Transverse colon (tissue), 4 donors: ENCODE measurements at regions not wholly inside any gene's neighbourhood (a gene's known extent, or its start where the extent isn't known, plus 50 kb on each side); places are given as distances from the start of the nearest gene placed in this dataset.

ENCODE experiments used
- CTCF ChIP-seq, 5 experiments: fragments of 200-600 bp in 3 of 5; fragments of 450-650 bp in 2 of 5; sonication (generic) in 3 of 5; IDR thresholded peaks; 1 replicate in 2 of 5; 2 replicates in 3 of 5; pipeline ENCODE4 v1.5.1; 2016 to 2017; ENCODE audit warnings: antibody characterized with exemption in 5 of 5, inconsistent platforms in 3 of 5, mild to moderate bottlenecking in 2 of 5, moderate library complexity in 1 of 5
- EP300 ChIP-seq: sonication (generic); formaldehyde crosslinking; IDR thresholded peaks from one replicate; pipeline ENCODE4 v1.6.1; 2017; ENCODE audit warnings: antibody characterized with exemption, low read depth
- POLR2A ChIP-seq: fragments of 450-650 bp; IDR thresholded peaks from one replicate; pipeline ENCODE4 v1.6.1; 2016; ENCODE audit warnings: antibody characterized with exemption, mild to moderate bottlenecking, moderate library complexity
- POLR2AphosphoS5 ChIP-seq, 3 donors: sonication (generic); formaldehyde crosslinking; IDR thresholded peaks; one replicate each; pipeline ENCODE4 v1.6.1; 2016; ENCODE audit warnings: antibody characterized with exemption in 3 of 3

- TF ChIP-seq CTCF (IDR thresholded peaks at IDR 0.05) (no peak), POLR2A (no peak), EP300 (no peak), POLR2AphosphoS5 (IDR thresholded peaks at IDR 0.05) (no peak)
Measured at GRCh38 chr16:35598696-35599332, 2139.4 kb downstream of the TP53TG3F start.
